ENCODE measurements at regions not wholly inside any gene's neighbourhood (a gene's known extent, or its start where the extent isn't known, plus 50 kb on each side); places are given as distances from the start of the nearest gene placed in this dataset.

DNA sequence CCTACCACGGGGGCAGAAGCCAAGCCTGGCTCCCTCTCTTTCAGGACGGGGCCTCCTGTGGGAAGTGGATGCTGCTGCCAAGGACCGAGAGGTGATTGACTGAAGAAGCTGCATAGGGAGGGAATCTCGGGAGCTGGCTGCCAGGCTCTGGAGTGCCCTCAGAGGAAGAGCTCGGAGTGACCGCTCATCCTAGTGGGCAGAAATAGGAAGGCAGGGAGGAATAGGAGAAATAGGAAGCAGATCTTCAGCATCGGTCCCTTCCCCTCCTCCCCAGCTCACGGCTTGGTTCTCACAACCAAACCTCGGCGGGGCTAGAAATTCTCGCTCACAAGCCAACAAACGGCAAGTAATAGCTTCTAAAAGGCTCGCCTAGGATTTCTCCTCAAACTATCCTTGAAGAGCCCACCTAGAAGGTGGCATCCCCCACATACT is 159.9 kb upstream of the RAI14 start:
- TF ChIP-seq, protein P1, sequence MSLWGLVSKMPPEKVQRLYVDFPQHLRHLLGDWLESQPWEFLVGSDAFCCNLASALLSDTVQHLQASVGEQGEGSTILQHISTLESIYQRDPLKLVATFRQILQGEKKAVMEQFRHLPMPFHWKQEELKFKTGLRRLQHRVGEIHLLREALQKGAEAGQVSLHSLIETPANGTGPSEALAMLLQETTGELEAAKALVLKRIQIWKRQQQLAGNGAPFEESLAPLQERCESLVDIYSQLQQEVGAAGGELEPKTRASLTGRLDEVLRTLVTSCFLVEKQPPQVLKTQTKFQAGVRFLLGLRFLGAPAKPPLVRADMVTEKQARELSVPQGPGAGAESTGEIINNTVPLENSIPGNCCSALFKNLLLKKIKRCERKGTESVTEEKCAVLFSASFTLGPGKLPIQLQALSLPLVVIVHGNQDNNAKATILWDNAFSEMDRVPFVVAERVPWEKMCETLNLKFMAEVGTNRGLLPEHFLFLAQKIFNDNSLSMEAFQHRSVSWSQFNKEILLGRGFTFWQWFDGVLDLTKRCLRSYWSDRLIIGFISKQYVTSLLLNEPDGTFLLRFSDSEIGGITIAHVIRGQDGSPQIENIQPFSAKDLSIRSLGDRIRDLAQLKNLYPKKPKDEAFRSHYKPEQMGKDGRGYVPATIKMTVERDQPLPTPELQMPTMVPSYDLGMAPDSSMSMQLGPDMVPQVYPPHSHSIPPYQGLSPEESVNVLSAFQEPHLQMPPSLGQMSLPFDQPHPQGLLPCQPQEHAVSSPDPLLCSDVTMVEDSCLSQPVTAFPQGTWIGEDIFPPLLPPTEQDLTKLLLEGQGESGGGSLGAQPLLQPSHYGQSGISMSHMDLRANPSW (CRISPR knock-in tag; conservative IDR thresholded peaks at IDR 0.05; ENCODE audit: low read depth), result no peak
- TF ChIP-seq, protein P2, sequence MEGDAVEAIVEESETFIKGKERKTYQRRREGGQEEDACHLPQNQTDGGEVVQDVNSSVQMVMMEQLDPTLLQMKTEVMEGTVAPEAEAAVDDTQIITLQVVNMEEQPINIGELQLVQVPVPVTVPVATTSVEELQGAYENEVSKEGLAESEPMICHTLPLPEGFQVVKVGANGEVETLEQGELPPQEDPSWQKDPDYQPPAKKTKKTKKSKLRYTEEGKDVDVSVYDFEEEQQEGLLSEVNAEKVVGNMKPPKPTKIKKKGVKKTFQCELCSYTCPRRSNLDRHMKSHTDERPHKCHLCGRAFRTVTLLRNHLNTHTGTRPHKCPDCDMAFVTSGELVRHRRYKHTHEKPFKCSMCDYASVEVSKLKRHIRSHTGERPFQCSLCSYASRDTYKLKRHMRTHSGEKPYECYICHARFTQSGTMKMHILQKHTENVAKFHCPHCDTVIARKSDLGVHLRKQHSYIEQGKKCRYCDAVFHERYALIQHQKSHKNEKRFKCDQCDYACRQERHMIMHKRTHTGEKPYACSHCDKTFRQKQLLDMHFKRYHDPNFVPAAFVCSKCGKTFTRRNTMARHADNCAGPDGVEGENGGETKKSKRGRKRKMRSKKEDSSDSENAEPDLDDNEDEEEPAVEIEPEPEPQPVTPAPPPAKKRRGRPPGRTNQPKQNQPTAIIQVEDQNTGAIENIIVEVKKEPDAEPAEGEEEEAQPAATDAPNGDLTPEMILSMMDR (IDR thresholded peaks at IDR 0.05), result no peak
- TF ChIP-seq, protein P3, sequence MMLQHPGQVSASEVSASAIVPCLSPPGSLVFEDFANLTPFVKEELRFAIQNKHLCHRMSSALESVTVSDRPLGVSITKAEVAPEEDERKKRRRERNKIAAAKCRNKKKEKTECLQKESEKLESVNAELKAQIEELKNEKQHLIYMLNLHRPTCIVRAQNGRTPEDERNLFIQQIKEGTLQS (CRISPR knock-in tag; conservative IDR thresholded peaks at IDR 0.05), result no peak
- no peak for TF ChIP-seq CREM (CRISPR knock-in tag; IDR thresholded peaks at IDR 0.05)
- TF ChIP-seq ZNF138 (CRISPR knock-in tag; conservative IDR thresholded peaks at IDR 0.05), result no peak
- TF ChIP-seq, protein P4, sequence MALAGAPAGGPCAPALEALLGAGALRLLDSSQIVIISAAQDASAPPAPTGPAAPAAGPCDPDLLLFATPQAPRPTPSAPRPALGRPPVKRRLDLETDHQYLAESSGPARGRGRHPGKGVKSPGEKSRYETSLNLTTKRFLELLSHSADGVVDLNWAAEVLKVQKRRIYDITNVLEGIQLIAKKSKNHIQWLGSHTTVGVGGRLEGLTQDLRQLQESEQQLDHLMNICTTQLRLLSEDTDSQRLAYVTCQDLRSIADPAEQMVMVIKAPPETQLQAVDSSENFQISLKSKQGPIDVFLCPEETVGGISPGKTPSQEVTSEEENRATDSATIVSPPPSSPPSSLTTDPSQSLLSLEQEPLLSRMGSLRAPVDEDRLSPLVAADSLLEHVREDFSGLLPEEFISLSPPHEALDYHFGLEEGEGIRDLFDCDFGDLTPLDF (CRISPR knock-in tag; IDR thresholded peaks at IDR 0.05), result no peak
- no peak for TF ChIP-seq TCF7 (CRISPR knock-in tag; IDR thresholded peaks at IDR 0.05; ENCODE audit: low read depth)
- TF ChIP-seq, protein P5, sequence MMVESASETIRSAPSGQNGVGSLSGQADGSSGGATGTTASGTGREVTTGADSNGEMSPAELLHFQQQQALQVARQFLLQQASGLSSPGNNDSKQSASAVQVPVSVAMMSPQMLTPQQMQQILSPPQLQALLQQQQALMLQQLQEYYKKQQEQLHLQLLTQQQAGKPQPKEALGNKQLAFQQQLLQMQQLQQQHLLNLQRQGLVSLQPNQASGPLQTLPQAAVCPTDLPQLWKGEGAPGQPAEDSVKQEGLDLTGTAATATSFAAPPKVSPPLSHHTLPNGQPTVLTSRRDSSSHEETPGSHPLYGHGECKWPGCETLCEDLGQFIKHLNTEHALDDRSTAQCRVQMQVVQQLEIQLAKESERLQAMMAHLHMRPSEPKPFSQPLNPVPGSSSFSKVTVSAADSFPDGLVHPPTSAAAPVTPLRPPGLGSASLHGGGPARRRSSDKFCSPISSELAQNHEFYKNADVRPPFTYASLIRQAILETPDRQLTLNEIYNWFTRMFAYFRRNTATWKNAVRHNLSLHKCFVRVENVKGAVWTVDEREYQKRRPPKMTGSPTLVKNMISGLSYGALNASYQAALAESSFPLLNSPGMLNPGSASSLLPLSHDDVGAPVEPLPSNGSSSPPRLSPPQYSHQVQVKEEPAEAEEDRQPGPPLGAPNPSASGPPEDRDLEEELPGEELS (CRISPR knock-in tag; IDR thresholded peaks at IDR 0.05), result no peak
- TF ChIP-seq ZNF263 (CRISPR knock-in tag; IDR thresholded peaks at IDR 0.05; ENCODE audit: low read depth), result no peak
- TF ChIP-seq, protein P6, sequence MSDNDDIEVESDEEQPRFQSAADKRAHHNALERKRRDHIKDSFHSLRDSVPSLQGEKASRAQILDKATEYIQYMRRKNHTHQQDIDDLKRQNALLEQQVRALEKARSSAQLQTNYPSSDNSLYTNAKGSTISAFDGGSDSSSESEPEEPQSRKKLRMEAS (CRISPR knock-in tag; IDR thresholded peaks at IDR 0.05), result no peak
- no peak for TF ChIP-seq ATF1 (CRISPR knock-in tag; IDR thresholded peaks at IDR 0.05)
- TF ChIP-seq, protein P7, sequence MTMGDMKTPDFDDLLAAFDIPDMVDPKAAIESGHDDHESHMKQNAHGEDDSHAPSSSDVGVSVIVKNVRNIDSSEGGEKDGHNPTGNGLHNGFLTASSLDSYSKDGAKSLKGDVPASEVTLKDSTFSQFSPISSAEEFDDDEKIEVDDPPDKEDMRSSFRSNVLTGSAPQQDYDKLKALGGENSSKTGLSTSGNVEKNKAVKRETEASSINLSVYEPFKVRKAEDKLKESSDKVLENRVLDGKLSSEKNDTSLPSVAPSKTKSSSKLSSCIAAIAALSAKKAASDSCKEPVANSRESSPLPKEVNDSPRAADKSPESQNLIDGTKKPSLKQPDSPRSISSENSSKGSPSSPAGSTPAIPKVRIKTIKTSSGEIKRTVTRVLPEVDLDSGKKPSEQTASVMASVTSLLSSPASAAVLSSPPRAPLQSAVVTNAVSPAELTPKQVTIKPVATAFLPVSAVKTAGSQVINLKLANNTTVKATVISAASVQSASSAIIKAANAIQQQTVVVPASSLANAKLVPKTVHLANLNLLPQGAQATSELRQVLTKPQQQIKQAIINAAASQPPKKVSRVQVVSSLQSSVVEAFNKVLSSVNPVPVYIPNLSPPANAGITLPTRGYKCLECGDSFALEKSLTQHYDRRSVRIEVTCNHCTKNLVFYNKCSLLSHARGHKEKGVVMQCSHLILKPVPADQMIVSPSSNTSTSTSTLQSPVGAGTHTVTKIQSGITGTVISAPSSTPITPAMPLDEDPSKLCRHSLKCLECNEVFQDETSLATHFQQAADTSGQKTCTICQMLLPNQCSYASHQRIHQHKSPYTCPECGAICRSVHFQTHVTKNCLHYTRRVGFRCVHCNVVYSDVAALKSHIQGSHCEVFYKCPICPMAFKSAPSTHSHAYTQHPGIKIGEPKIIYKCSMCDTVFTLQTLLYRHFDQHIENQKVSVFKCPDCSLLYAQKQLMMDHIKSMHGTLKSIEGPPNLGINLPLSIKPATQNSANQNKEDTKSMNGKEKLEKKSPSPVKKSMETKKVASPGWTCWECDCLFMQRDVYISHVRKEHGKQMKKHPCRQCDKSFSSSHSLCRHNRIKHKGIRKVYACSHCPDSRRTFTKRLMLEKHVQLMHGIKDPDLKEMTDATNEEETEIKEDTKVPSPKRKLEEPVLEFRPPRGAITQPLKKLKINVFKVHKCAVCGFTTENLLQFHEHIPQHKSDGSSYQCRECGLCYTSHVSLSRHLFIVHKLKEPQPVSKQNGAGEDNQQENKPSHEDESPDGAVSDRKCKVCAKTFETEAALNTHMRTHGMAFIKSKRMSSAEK (CRISPR knock-in tag; IDR thresholded peaks at IDR 0.05; ENCODE audit: borderline replicate concordance), result no peak
